GM04504 (cell line): ENCODE measurements at regions not wholly inside any gene's neighbourhood (a gene's known extent, or its start where the extent isn't known, plus 50 kb on each side); places are given as distances from the start of the nearest gene placed in this dataset.

Experiments used
- DNase-seq: peaks from one replicate; pipeline ENCODE4 v3.0.0-alpha.2; 2012; ENCODE audit warnings: low read depth

- no peak for DNase-seq
These were observed 1313.7 kb upstream of the CDH8 start for GRCh38 chr16:63349961-63350360.

- DNase-seq, result no peak
These were observed 1309.8 kb upstream of the CDH8 start for GRCh38 chr16:63346000-63346399.

GRCh38 chr16:63337264-63337663, 1301.0 kb upstream of the CDH8 start:
- no peak for DNase-seq

GRCh38 chr16:63331111-63331510, 1294.9 kb upstream of the CDH8 start:
- DNase-seq, result no peak

- no peak for DNase-seq
These were observed 1290.6 kb upstream of the CDH8 start for GRCh38 chr16:63326736-63327339.

GRCh38 chr16:63323722-63324705, 1287.8 kb upstream of the CDH8 start:
- DNase-seq, result no peak

GRCh38 chr16:63323055-63323454, 1286.8 kb upstream of the CDH8 start:
- DNase-seq, result no peak

- no peak for DNase-seq
These were observed 1279.0 kb upstream of the CDH8 start for GRCh38 chr16:63315229-63315628.

GRCh38 chr16:63312346-63312745, 1276.1 kb upstream of the CDH8 start:
- DNase-seq, result no peak

- DNase-seq, result no peak
These were observed 1275.1 kb upstream of the CDH8 start for GRCh38 chr16:63311313-63311712.

GRCh38 chr16:63302811-63303210, 1266.6 kb upstream of the CDH8 start:
- no peak for DNase-seq

GRCh38 chr16:63301349-63301748, 1265.1 kb upstream of the CDH8 start:
- no peak for DNase-seq

GRCh38 chr16:63298993-63299392, 1262.8 kb upstream of the CDH8 start:
- no peak for DNase-seq

GRCh38 chr16:63292036-63292435, 1255.8 kb upstream of the CDH8 start:
- DNase-seq, result no peak

- no peak for DNase-seq
These were observed 1253.7 kb upstream of the CDH8 start for GRCh38 chr16:63289834-63290460.

GRCh38 chr16:63287401-63287800, 1251.2 kb upstream of the CDH8 start:
- no peak for DNase-seq

- no peak for DNase-seq
These were observed 1247.5 kb upstream of the CDH8 start for GRCh38 chr16:63283721-63284120.

- no peak for DNase-seq
These were observed 1208.4 kb upstream of the CDH8 start for GRCh38 chr16:63244631-63245030.

GRCh38 chr16:63241497-63242028, 1205.3 kb upstream of the CDH8 start:
- DNase-seq, result no peak

- DNase-seq, result no peak
These were observed 1202.9 kb upstream of the CDH8 start for GRCh38 chr16:63239065-63239570.

GRCh38 chr16:63230421-63231040, 1194.3 kb upstream of the CDH8 start:
- no peak for DNase-seq

- DNase-seq, result no peak
These were observed 1192.0 kb upstream of the CDH8 start for GRCh38 chr16:63228259-63228658.
